Astrocyte of the spinal cord (primary cell): ENCODE measurements at regions not wholly inside any gene's neighbourhood (a gene's known extent, or its start where the extent isn't known, plus 50 kb on each side); places are given as distances from the start of the nearest gene placed in this dataset.

Experiments
- DNase-seq: peaks from one replicate; pipeline ENCODE4 v3.0.0; 2011; ENCODE audit warnings: low read depth, low spot score
- H3K4me3 ChIP-seq: 2 replicates; pipeline ENCODE4 v1.5.1; 2011; ENCODE audit warnings: low read depth, mild to moderate bottlenecking, low read length, moderate library complexity
- in situ Hi-C: cut with HindIII; loops from 2 replicates; pipeline ENCODE4 v1.10.0; 2017; ENCODE audit warnings: low sequenced_read_pairs
- TF ChIP-seq, protein P1 (sequence below): IDR thresholded peaks from 2 replicates; pipeline ENCODE4 v1.5.1; 2012; ENCODE audit warnings: low read depth, mild to moderate bottlenecking, low read length, inconsistent platforms

DNA sequence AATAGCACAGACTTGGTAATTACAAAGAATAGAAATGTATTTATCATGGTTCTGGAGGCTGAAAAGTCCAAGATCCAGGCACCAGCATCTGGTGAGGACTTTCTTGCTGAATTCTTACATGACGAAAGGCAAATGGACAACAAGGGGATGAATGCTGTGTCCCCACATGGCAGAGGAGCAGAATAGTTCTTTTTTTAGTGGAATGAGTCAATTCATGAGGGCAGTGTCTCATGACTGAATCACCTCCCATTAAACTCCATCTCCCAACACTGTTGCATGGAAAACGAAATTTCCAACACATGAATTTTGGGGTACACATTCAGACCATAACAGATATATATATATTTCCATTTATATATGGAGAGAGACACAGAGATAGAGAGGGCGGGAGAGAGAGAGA is 628.3 kb downstream of the TRIML1 start:
- TF ChIP-seq, protein P1, sequence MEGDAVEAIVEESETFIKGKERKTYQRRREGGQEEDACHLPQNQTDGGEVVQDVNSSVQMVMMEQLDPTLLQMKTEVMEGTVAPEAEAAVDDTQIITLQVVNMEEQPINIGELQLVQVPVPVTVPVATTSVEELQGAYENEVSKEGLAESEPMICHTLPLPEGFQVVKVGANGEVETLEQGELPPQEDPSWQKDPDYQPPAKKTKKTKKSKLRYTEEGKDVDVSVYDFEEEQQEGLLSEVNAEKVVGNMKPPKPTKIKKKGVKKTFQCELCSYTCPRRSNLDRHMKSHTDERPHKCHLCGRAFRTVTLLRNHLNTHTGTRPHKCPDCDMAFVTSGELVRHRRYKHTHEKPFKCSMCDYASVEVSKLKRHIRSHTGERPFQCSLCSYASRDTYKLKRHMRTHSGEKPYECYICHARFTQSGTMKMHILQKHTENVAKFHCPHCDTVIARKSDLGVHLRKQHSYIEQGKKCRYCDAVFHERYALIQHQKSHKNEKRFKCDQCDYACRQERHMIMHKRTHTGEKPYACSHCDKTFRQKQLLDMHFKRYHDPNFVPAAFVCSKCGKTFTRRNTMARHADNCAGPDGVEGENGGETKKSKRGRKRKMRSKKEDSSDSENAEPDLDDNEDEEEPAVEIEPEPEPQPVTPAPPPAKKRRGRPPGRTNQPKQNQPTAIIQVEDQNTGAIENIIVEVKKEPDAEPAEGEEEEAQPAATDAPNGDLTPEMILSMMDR = no peak
- DNase-seq = no peak
- no peak overlapping the region for H3K4me3 ChIP-seq
- in situ Hi-C loops = no loop called here

DNA sequence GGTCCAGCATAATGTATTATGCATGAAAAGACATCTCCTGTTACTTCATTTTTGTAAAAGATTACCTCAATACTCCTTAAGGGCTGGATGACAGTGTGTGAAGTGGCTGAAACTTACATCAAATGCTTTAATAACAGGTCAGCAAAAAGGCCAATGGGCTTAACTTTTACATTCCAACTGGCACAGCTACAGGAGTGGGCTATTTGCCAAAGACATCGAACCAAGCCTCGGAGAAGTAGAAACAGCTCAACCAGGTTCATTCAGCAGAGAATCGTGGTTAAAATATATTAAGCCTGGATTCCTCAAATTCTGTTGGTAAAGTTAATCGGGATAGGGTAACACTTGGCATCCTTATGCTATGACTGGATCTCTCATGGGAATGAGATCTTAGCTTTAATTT is 639.7 kb downstream of the TRIML1 start:
- in situ Hi-C loops = no loop called here
- TF ChIP-seq, protein P1 = no peak
- DNase-seq = peak; percentile 10
- no peak overlapping the region for H3K4me3 ChIP-seq

DNA sequence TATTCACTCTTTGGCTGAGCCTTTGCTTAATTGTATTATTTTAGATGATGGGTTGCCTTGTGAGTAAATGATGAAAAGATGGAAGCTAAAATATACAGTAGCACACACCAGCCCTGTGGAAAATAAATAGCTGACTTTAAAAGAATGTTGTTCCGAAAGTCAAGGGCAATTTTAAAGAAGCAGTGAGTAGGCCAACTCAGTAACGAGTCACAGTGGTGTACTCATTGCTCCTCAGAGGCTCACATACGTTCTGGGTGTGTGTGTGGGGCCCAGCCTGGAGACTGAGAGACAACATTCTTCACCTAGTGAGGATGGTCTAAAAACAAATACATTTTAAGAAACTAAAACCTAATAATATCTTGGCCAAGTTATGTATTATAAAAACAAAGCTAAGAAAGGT is 640.3 kb downstream of the TRIML1 start:
- TF ChIP-seq, protein P1 = no peak
- H3K4me3 ChIP-seq = no peak overlapping the region
- DNase-seq = no peak
- in situ Hi-C loops = no loop called here

DNA sequence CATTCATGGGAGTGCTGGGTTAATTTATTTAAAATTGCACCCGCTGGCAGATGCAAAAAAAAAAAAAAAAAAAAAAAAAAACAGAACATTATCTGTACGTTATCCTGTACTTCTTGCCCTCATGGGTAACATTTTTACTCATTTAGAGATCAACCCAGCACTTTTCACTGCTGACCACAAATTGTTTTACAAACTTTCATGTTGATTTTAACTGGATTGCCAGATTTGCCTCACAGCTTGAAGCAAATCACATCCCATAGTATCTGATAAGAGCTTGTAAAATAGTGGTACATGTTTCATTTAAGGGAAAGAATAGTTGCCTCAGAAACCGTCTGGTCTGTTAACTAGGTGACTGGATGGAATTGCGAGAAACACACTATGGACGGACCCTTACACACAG is 640.8 kb downstream of the TRIML1 start:
- no peak overlapping the region for H3K4me3 ChIP-seq
- in situ Hi-C loops = no loop called here
- no peak for DNase-seq
- TF ChIP-seq, protein P1 = no peak

DNA sequence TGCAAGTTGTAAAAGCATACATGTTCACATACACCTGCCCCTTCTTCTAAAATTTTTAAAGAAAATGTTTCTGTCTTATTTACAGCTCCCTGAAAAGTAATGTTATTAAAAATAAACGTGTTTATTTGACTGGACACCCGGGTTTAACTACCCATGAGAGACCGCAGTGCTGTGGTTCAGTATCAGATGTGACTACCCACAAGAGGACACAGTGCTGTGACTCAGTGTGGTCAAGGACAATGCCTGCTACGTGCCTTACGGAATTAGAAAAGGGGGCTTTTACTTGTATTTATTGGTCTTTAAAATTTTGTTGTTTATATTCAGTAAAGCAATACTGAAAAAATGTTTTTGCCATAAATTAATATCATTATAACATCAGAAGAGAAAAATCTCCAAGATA is 641.4 kb downstream of the TRIML1 start:
- DNase-seq = no peak
- H3K4me3 ChIP-seq = no peak overlapping the region
- TF ChIP-seq, protein P1 = no peak
- in situ Hi-C loops = no loop called here

DNA sequence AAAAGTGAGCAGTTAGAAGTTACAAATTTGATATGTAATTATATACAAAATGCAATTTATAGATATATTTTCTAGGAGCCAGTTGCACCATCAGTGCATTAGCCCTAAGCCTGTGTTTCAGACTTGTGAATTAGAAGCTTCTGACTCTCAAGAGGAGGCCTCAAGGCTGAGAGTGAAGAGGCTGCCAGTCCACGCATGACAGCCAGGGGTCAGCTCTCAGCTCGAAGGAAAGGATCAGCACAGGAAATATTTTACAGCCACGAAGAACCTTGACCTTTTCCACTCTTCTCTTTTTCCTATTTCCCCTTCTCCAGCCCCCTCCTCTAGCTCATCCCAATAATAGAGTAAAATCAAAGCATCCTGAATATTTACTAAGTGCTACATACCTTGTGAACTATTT is 642.4 kb downstream of the TRIML1 start:
- DNase-seq = no peak
- TF ChIP-seq, protein P1 = peak; percentile 40
- in situ Hi-C loops = no loop called here
- no peak overlapping the region for H3K4me3 ChIP-seq

DNA sequence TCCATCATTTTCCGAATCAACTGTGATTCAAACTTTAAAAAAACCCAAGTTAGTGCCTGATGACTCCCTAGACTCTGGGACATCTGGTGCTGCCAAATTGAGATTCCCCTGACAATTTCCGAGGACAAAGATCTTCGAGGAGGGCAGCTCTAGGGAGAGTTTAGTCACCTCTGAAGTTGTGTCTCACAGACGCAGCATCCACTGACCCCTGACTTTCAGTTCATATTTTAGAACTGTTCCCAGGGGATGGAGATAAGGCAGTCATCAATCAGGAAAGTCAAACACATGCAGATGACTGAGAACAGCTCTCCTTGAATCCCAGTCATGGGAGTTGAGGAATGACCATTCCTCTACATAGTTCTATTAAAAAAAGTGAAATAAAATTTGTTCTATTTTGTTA is 643.9 kb downstream of the TRIML1 start:
- no peak overlapping the region for H3K4me3 ChIP-seq
- TF ChIP-seq, protein P1 = no peak
- no peak for DNase-seq
- in situ Hi-C loops = no loop called here
